ENCODE measurements at regions not wholly inside any gene's neighbourhood (a gene's known extent, or its start where the extent isn't known, plus 50 kb on each side); places are given as distances from the start of the nearest gene placed in this dataset.

GRCh38 chr14:76271041-76271755 is 104.7 kb upstream of the ESRRB start:
- Histone ChIP-seq H2AFZ (ENCODE audit: insufficient read depth, low read depth, low read length, poor library complexity, severe bottlenecking) (no peak overlapping the region), H4K20me1 (ENCODE audit: control insufficient read depth, insufficient read depth, low read length, poor library complexity, severe bottlenecking) (no peaks in the 10 kb centered on the region), H3K4me2 (replicated peaks; ENCODE audit: low read depth, low read length, poor library complexity, severe bottlenecking) (no peak overlapping the region), H3K79me2 (ENCODE audit: control insufficient read depth, insufficient read depth, low read length) (no peaks in the 10 kb centered on the region), H3K27me3 (replicated peaks in 1 of 4; ENCODE audit: control extremely low read depth in 1 of 4, control insufficient read depth in 3 of 4, insufficient read depth in 4 of 4, low read length in 3 of 4) (peaks cover 0 to 5% (median 2%) of the 10 kb centered on the region in 4 experiments), H3K36me3 (replicated peaks in 1 of 2; ENCODE audit: control extremely low read depth in 1 of 2, control insufficient read depth in 1 of 2, extremely low read depth in 1 of 2, insufficient read depth in 2 of 2, low read length in 1 of 2) (no peaks in the 10 kb centered on the region), H3K9ac (ENCODE audit: low read length) (no peak overlapping the region), H3K27ac (ENCODE audit: low read length in 2 of 2) (no peak overlapping the region), H3K4me1 (ENCODE audit: control insufficient read depth in 2 of 2, insufficient read depth in 2 of 2, low read length in 2 of 2) (peaks cover 5 to 7% of the 10 kb centered on the region in 2 donors), H3K4me3 (ENCODE audit: control extremely low read depth in 1 of 5, extremely low read depth in 1 of 5, insufficient read depth in 1 of 5, low read depth in 2 of 5, low read length in 4 of 5) (no peak overlapping the region), H3K9me3 (ENCODE audit: control extremely low read depth in 1 of 3, control insufficient read depth in 2 of 3, insufficient read depth in 1 of 3, low read length in 2 of 3) (no peaks in the 10 kb centered on the region)
- ChIA-PET POLR2A (no interaction called here), CTCF (no interaction called here)
- TF ChIP-seq, protein P1, sequence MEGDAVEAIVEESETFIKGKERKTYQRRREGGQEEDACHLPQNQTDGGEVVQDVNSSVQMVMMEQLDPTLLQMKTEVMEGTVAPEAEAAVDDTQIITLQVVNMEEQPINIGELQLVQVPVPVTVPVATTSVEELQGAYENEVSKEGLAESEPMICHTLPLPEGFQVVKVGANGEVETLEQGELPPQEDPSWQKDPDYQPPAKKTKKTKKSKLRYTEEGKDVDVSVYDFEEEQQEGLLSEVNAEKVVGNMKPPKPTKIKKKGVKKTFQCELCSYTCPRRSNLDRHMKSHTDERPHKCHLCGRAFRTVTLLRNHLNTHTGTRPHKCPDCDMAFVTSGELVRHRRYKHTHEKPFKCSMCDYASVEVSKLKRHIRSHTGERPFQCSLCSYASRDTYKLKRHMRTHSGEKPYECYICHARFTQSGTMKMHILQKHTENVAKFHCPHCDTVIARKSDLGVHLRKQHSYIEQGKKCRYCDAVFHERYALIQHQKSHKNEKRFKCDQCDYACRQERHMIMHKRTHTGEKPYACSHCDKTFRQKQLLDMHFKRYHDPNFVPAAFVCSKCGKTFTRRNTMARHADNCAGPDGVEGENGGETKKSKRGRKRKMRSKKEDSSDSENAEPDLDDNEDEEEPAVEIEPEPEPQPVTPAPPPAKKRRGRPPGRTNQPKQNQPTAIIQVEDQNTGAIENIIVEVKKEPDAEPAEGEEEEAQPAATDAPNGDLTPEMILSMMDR (IDR thresholded peaks at IDR 0.05): no peak
- TF ChIP-seq EZH2 (IDR thresholded peaks at IDR 0.05; ENCODE audit: borderline replicate concordance, insufficient read depth, low read depth, low read length, poor library complexity, severe bottlenecking): no peak
- WGBS (ENCODE audit: insufficient coverage): 91% methylated on average over 6 of the region's 15 CpGs
- DNase-seq: no peak
- H3K27me3 Mint-ChIP-seq: peaks cover 8% of the 10 kb centered on the region
- peaks cover 5% of the 10 kb centered on the region for H3K4me1 Mint-ChIP-seq
- no peak overlapping the region for H3K27ac Mint-ChIP-seq
- no peak for ATAC-seq (ENCODE audit: low read depth)
- intact Hi-C loops (cut with micrococcal nuclease): no loop called here
- H3K4me3 Mint-ChIP-seq: no peak overlapping the region
- H3K9me3 Mint-ChIP-seq (ENCODE audit: insufficient read depth): no peaks in the 10 kb centered on the region

GRCh38 chr14:76272349-76272748 is 103.6 kb upstream of the ESRRB start:
- Mint-ChIP-seq H3K9me3 (ENCODE audit: insufficient read depth) (no peaks in the 10 kb centered on the region), H3K4me3 (no peak overlapping the region), H3K27ac (no peak overlapping the region), H3K4me1 (peaks cover 2% of the 10 kb centered on the region), H3K27me3 (peaks cover 6% of the 10 kb centered on the region)
- no peak overlapping the region for H2AFZ ChIP-seq (ENCODE audit: insufficient read depth, low read depth, low read length, poor library complexity, severe bottlenecking)
- H3K4me1 ChIP-seq (ENCODE audit: control insufficient read depth in 2 of 2, insufficient read depth in 2 of 2, low read length in 2 of 2): peaks cover 4% of the 10 kb centered on the region in 2 donors
- H3K27me3 ChIP-seq (replicated peaks in 1 of 4; ENCODE audit: control extremely low read depth in 1 of 4, control insufficient read depth in 3 of 4, insufficient read depth in 4 of 4, low read length in 3 of 4): peaks cover 0 to 5% (median 2%) of the 10 kb centered on the region in 4 experiments
- ATAC-seq (ENCODE audit: low read depth) (no peak), DNase-seq (no peak)
- intact Hi-C loops (cut with micrococcal nuclease): no loop called here
- no peak overlapping the region for H3K27ac ChIP-seq (ENCODE audit: low read length in 2 of 2)
- H3K9ac ChIP-seq (ENCODE audit: low read length): no peak overlapping the region
- ChIA-PET POLR2A (no interaction called here), CTCF (no interaction called here)
- H3K36me3 ChIP-seq (replicated peaks in 1 of 2; ENCODE audit: control extremely low read depth in 1 of 2, control insufficient read depth in 1 of 2, extremely low read depth in 1 of 2, insufficient read depth in 2 of 2, low read length in 1 of 2): no peaks in the 10 kb centered on the region
- TF ChIP-seq, protein P1 (IDR thresholded peaks at IDR 0.05): no peak
- TF ChIP-seq EZH2 (IDR thresholded peaks at IDR 0.05; ENCODE audit: borderline replicate concordance, insufficient read depth, low read depth, low read length, poor library complexity, severe bottlenecking): no peak
- no peaks in the 10 kb centered on the region for H3K79me2 ChIP-seq (ENCODE audit: control insufficient read depth, insufficient read depth, low read length)
- no peak overlapping the region for H3K4me2 ChIP-seq (replicated peaks; ENCODE audit: low read depth, low read length, poor library complexity, severe bottlenecking)
- no peaks in the 10 kb centered on the region for H4K20me1 ChIP-seq (ENCODE audit: control insufficient read depth, insufficient read depth, low read length, poor library complexity, severe bottlenecking)
- H3K9me3 ChIP-seq (ENCODE audit: control extremely low read depth in 1 of 3, control insufficient read depth in 2 of 3, insufficient read depth in 1 of 3, low read length in 2 of 3): no peaks in the 10 kb centered on the region
- no peak overlapping the region for H3K4me3 ChIP-seq (ENCODE audit: control extremely low read depth in 1 of 5, extremely low read depth in 1 of 5, insufficient read depth in 1 of 5, low read depth in 2 of 5, low read length in 4 of 5)
